ENCODE measurements at regions not wholly inside any gene's neighbourhood (a gene's known extent, or its start where the extent isn't known, plus 50 kb on each side); places are given as distances from the start of the nearest gene placed in this dataset.
A peak's percentile ranks its signal among the peaks of the same experiment; 100 is the strongest.

DNA sequence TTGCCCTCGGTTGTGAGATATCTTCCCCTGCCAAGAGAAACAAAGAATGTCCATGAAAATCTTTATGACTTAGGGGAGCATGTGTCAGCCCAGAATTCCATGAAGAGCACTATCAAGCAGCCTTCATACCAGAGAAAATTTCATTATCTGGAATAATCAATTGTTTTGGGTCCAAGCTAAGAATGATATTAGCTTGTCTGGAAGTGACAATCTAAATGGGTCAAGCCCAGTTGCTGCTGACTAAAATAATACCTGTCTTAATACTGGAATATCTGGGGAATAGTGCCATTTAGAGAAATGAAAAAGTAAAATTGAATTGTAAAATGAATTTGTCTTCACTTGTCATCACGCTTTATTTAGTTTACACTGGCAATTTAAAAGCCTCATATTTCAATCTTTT, 407.4 kb downstream of the PLA2G4A start:
- DNase-seq (ENCODE audit: low read depth): no peak

DNA sequence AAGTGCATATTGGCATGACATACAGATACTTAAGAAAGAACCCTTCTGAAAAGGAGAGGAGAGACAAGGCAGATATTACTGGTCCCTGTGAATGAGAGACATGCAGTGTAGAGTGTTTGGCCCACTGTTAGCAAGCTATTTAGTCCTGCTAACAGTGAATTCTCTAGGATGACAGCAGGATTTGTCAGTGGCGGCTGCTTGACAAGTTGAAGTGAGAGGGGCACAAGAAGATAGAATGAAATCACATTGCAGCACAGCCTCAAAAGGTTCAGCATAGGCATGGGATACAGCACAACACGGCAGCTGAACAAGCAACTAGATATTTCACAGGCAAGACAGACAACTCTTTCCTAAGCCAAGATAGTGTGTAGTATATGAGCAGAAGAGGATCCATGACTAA, 407.9 kb downstream of the PLA2G4A start:
- no peak for DNase-seq (ENCODE audit: low read depth)

DNA sequence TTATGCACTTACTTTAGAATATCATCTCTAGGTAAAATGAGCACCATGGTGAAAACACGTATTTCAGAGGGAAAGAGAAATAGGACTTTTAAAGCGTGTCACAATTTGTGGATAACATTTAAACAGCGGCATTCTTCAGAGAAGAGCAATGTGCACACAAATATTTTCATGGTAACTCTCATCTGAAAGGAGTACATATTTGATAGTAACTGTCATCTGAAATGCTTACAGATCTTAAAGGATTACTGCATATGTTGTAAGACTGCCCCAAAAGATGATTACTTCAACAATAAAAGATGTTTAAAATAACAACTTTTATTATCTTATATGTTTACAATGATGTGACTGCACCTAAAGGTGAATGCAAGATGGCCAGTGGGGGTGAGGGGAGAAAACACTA, 408.8 kb downstream of the PLA2G4A start:
- DNase-seq (ENCODE audit: low read depth): no peak

DNA sequence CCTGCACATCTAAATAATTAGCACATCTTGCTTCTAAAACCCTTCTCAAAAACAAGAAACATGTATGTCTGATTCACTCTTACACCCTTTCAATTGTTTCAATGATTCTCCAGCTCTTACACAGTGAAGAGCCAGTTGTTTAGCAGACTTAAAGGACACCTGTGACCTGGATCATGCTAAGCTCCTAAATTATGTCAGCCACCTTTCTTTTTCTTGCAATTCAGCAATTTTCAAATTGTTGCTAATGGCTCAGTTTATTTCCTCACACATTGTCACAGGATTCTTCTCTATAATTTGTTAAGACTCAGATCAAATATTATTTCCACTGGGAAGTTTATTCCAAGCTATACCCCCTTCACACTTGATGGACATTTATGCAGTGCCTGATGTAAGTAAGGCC, 413.2 kb downstream of the PLA2G4A start:
- no peak for DNase-seq (ENCODE audit: low read depth)

DNA sequence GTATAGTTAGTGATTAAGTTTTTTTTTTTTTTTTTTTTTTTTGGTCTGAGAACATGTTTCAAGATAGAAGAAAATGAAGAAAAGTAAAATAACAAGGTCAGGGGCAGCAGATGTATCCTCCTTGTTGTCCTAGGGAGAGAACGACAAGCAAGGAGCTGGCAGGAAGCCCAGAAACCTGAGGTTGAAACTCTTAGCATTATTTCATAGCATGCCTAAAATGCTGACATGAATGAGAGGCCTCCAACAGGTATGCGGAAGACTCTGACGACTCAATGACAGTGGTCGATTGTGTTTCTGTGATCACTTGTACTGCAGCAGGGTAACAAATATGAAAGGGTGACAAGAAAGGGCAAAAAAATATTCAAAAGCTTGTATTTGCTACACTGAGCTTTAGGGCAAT, 415.9 kb downstream of the PLA2G4A start:
- no peak for DNase-seq (ENCODE audit: low read depth)

DNA sequence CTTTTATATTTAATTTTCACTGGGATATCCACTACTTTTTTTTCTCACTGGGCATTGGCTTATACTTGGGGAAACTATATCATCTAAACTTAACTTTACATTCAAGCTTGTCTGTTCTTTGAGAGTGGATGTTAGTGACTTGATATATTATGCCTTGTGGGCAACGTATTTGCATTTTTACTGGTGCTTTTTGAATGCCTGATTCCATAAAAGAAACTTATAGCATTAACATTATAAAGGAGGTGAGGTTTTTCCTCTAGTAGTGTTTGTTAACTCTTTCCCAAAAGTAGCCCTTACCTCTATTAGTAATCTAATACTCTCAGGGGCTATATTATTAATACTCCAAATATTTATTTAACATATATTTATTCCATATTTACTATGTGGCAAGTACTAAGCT, 416.5 kb downstream of the PLA2G4A start:
- no peak for DNase-seq (ENCODE audit: low read depth)

DNA sequence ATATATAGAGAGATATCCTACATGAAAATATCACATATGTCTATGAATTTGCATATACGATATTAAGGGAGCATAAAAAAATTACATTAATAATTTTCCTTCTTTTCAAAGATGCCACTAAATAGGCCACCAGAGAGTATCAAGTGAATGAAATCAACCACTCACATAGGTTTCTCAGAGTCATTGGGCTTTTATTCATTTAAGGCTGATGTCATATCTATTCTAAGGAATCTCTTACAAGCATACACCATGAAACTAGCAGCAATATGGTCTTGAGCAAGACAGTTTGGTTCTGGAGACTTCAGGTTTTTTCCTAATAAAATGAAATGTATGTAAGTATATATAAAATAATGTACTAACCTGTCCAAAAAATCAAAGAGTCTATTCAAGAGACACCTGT, 420.4 kb downstream of the PLA2G4A start:
- DNase-seq (ENCODE audit: low read depth): no peak

DNA sequence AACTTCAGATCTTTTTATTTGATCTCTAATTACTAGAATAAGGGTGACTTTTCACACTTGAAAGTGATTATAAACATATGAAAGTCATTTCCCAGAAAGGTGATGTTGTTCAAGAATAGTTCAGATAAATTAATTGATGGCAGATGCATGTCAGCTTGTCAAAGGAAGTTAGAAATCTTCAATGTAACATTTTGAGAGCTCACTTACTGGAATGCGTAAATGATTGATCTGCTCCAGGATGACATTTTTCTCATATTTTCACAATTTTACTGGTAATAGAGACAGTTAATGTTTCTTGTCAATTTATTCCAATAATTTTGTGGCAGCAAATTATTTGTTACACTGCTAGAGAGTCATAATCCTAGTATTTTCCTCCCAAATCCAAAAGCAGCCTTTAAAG, 424.2 kb downstream of the PLA2G4A start:
- no peak for DNase-seq (ENCODE audit: low read depth)

DNA sequence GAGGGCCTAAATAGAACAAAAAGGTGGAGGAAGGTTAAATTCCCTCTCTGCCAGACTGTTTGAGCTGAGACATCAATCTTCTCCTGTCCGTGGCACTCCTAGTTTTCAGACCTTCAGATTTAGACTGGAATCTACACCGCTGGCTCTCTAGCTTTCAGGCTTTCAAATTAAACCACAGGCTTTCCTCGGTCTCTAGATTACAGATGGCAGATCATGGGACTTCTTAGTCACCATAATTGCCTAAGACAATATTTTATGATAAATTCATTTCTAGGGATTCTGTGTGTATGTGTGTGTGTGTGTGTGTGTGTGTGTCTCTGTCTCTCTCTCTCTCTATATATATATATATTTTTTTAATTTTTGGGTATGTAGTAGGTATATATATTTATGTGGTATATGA, 428.7 kb downstream of the PLA2G4A start:
- DNase-seq (ENCODE audit: low read depth): no peak

DNA sequence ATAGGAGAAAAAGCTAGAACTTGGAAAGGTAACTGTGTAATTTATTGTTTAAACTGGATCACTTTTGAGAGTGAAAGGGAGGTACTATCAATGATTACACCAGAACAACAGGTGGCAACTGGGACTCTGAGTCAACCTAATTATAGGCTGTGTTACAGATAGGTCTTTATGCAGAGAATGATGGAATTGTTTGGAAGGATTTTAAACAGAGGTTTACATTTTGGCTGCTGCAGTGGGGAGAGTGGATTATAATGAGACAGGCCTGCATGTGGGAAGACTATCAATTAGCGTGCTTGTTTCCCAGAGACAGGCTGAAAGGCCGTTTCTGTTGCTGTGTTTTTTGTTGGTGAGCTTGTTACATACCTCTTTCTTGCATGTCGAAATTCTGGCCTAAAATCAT, 432.9 kb downstream of the PLA2G4A start:
- DNase-seq (ENCODE audit: low read depth): no peak

DNA sequence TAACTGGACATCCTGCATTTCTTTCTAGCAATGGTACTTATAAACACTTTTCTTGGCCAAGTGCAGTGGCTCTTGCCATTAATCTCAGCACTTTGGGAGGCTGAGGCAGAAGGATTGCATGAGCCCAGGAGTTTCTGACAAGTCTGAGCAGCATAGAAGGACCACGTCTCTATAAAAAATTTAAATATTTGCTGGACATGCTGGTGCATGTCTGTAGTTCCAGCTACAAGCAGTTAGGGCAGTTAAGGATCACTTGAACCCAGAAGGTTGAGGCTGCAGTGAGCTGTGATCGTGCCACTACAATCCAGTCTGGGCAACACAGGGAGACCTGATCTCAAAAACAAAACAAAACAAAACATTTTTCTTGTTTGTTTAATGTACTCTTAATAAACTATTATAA, 434.0 kb downstream of the PLA2G4A start:
- no peak for DNase-seq (ENCODE audit: low read depth)

DNA sequence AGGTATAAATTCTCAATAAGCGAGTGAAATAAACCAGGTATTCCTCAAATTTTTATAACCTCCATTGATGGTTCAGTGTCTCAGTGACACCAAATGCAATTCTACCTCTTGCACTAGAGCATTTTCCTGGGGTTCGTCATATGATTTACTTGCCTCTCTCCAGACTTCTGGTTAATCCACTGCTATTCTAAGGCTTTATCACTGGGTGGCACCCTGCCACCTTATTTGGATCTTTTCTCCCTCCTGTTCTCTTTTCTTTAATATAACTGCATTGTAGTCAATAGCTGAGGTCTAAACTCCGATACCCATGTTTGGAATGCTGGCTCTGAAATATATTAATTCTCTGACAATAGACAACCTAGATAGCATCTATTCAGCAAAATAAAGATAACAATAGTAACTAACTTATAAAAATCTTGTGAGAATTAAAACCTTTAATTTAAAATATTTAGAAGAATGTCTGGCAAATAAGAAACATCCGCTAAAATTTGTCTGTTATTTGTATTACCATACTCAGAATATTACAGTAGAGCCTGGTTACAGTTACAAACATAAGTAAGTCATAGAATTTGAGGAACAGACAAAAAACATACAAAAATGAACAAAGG, 436.4 kb downstream of the PLA2G4A start:
- peak; percentile 41 for DNase-seq (ENCODE audit: low read depth)

DNA sequence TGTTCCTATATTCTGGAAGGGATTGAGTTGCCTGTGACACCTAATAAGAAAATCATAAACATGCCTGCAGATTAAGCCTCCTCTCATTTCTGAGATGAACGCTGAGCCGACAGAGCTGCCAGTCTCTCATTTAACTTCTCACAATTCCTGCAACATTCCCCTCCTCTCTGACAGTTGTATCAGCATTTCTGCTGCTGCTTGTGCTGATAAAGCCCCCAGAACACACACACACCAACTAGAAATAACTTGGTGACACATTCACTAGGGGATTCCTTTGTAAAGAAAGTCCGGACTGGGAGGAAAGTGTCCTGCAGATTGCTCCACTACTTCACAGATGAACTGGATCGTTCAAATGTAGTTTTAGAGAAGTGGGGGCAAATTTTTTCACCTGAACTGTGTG, 437.3 kb downstream of the PLA2G4A start:
- DNase-seq (ENCODE audit: low read depth): no peak

DNA sequence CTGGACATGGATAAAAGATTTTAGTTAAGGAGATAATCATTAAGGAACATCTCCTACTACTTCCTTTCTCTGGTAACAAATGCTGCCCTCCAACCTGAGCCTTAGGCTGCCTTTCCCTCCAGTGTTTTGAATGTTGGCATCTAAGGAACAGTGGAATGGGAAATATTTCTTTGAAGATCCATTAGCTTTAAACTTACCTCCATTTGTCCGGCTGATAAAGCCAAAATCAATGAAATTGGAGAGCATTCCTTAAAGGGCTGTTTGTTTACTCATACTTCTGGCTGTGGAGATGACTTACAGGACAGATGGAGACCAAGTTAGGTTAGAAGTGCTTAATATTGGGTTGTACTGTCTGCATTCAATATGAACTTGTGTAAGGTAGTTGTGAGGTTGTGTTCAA, 439.1 kb downstream of the PLA2G4A start:
- DNase-seq (ENCODE audit: low read depth): no peak

DNA sequence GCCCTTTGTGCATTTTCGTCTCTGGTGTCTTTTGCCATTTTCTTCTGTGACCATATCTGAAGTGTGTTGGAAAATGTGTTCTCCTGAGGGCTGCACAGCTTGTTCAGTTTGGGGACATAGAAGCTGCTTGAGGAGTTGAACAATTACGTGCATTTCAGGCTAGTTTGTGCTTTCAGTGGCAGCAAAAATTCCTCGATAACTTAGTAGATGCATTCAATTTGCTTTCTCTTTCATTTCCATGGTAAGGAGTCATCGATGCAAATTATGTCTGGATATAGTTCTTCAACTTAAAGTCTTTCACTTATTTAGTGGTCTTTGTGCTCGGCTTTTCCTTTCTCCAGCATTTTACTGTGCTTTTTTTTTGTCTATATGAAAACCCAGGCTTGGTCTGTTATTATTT, 441.5 kb downstream of the PLA2G4A start:
- DNase-seq (ENCODE audit: low read depth): no peak

DNA sequence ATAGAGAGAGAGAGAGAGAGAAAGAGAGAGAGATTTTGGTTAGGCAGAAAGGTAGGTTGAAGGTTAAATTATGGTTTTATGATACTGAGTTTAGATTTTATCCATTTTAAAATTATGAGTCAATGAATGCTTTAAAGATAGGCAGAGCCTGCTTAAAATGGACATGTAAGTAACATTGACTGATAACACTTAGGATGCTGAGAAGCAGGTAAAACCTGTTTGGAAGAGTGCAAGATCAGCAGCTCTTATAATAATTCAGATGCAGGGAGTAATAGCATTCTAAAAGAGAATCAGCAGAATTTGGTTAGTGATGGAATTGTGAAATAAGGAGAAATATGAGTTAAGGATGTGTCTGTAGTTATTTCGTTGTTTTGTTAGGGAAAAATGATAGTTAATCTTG, 446.6 kb downstream of the PLA2G4A start:
- DNase-seq (ENCODE audit: low read depth): no peak

DNA sequence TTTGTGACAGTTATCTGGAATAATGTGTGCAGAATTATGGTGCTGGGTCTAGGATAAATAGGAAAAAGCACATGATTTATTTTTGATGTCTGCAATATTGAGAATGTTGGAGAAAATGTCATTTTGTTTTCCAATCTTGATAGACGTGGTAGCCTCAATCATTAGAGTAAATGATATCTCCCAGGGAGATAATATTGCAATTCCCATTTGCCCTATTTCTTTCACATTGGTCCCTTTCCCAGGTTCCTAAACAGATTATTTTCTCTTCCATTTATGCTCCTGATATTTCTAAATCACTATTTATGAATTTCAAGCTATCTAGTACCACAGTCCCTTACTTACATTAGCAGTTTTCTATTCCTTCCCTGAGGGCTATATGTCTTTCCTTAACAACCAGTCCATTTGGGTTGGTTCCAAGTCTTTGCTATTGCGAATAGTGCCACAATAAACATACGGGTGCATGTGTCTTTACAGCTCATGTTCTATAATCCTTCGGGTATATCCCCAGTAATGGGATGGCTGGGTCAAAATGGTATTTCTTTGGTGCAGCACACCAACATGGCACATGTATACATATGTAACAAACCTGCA, 447.3 kb downstream of the PLA2G4A start:
- no peak for DNase-seq (ENCODE audit: low read depth)

DNA sequence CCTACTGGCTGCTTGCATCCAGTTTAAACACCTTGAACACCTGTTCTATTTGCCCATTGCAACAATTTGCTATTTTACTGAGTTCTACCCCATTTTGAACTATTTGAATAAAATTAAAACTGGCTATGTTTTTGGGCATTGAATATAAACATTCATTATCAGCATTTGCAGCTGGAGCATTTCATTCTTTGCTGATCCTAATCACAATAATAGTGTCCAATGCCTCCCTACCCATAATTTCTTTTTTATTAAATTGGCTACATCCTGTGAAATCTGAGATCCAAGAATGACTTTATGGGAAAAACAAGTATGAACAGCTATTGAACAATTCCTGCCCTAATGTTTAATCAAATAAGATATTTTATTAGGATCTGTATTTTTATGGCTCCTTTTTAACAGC, 447.9 kb downstream of the PLA2G4A start:
- no peak for DNase-seq (ENCODE audit: low read depth)

DNA sequence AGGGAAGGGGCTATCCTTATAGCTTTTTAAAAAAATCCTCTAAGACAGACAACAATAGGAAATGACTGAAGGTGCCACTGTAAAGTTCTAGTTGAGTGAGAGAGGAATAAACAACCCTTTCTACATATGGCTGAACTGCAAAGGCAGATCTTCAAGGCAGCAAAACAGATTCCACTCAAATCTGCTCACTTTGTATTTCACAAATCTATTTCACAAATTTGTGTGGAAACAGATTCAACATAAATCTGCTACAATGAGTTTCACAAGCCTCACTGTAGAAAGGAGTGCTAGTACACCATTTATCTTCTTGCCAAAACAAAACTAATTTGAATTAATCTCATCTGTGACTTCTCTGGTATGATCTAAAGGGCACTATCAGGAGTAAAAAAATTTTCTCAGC, 451.3 kb downstream of the PLA2G4A start:
- no peak for DNase-seq (ENCODE audit: low read depth)

DNA sequence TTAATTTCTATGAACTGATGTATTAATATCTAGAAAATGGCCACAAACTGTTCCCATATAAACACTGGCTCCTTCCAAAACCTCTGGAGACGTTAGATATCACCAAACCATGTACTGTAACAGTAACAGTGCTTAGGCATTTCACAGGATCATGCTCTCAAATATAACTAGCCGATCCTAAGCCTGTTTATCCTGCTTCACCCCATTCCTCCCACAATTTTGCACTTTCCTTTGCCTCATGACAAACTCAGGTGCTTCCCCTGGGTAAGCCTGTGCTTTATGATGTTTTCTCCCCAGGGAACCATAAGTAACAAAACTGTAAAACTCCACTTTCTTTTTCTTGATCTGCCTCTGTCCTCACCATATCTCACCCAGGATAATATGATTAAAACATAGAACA, 452.3 kb downstream of the PLA2G4A start:
- no peak for DNase-seq (ENCODE audit: low read depth)

DNA sequence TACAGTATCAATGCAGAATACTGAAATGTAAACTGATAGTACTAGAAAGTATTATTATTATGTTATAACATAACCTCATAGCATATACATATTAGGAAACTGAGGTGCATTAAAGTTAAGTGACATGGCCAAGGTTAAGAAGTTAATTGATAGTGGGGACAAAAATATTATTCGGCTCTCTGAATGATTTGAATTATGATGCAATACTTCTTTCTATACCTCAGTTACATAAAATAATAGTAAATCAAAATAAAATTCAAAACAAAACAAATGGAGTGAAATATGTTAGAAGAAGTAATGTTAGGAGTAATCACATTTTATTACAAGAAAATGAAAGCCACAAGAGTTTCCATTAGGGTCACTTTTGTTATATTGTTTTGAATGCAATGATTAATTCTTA, 455.2 kb downstream of the PLA2G4A start:
- no peak for DNase-seq (ENCODE audit: low read depth)

DNA sequence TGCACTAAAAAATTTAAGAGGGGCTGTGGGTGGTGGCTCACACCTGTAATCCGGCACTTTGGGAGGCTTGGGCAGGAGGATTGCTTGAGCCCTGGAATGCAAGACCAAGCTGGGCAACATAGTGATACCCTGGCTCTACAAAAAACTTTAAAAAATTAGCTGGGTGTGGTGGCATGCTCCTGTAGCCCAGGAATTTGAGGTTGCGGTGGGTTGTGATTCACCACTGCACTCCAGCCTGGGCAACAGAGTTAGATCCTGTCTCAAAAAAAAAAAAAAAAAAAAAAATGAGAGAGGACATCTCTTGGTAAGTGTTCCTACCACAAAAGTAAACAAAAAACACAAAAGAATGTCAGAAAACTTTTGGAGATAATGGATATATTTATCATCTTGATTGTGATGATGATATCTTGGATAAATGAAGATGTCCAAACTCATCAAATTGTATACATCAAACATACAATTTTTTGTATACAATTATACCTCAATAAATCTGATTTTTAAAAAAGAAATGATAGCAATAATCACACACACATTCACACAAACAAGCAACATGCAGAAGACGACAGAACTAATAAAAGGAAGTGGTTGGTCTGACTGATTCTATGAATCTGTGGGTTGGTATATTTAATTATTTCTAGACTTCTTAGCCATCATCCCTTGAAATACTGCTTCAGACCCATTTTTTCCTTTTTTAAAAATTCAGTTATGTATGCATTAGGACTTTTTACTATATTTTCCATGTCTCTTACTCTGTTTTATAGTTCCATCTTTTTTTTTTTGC, 465.9 kb downstream of the PLA2G4A start:
- DNase-seq (ENCODE audit: low read depth): no peak

DNA sequence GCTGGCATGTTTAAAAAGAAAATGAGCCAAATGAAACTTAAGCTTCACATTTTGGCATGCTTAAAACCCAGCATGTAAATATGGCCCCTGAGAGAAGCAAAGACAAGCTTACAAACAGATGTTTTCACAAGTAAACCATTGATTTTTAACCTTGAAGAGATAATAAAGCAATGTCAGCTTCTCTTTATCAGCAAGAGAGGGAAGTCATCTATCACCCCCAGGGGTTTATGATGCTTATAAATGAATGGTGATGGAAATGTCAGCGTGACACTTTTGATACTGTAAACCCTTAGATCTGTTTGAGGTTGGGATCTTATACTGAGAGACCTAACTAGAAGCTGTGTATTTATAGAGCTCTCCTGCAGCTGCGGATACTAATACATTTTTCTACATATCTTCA, 471.3 kb downstream of the PLA2G4A start:
- DNase-seq (ENCODE audit: low read depth): no peak

All from GM04504 (cell line).